IPS-20b (cell line): ENCODE measurements at regions not wholly inside any gene's neighbourhood (a gene's known extent, or its start where the extent isn't known, plus 50 kb on each side); places are given as distances from the start of the nearest gene placed in this dataset.
"Not testable (repeated sequence)": the region's sequence is repeated elsewhere in the genome, so short reads cannot be mapped to it uniquely, and the experiment has no call there.

Experiments used
- H3K27ac ChIP-seq: one replicate; pipeline ENCODE4 v1.5.1; 2013; ENCODE audit warnings: low read length
- H3K27me3 ChIP-seq: 2 replicates; pipeline ENCODE4 v1.6.1; 2013; ENCODE audit warnings: mild to moderate bottlenecking, low read length, inconsistent platforms; ENCODE audit not compliant: insufficient read depth
- H3K36me3 ChIP-seq: 2 replicates; pipeline ENCODE4 v1.6.1; 2013; ENCODE audit warnings: low read depth, mild to moderate bottlenecking, inconsistent platforms, low read length, moderate library complexity; ENCODE audit not compliant: insufficient read depth
- H3K4me1 ChIP-seq: 2 replicates; pipeline ENCODE4 v1.6.1; 2013; ENCODE audit warnings: mild to moderate bottlenecking, control low read depth, inconsistent platforms, low read length, moderate library complexity; ENCODE audit not compliant: insufficient read depth
- H3K4me3 ChIP-seq: 2 replicates; pipeline ENCODE4 v1.5.1; 2013; ENCODE audit warnings: mild to moderate bottlenecking, low read length, inconsistent platforms
- H3K9ac ChIP-seq: 2 replicates; pipeline ENCODE4 v1.6.1; 2013; ENCODE audit warnings: low read depth, mild to moderate bottlenecking, inconsistent platforms, low read length, moderate library complexity
- H3K9me3 ChIP-seq: 2 replicates; pipeline ENCODE4 v1.6.1; 2013; ENCODE audit warnings: mild to moderate bottlenecking, low read depth, low read length, inconsistent platforms; ENCODE audit not compliant: insufficient read depth

DNA sequence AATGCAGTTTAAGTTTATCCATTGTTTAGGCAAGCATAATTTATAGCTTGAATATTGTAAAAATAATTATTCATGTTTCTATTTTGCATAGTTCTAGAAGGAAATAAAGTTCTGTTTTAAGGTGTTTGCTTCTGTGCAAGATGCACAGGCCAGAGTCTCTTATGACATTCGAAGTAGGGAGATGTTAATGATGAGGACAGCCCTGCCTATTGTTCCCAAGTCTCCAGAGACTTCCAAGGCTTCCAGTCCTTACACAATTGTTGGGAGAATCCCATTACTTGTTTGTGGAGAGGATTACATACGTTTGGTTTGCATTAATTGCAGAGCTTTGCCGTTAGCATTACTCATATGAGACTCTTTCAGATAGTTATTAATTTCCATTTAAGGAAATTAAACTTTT lies 96.2 kb upstream of the ANK2 start:
- no peak overlapping the region for H3K9ac ChIP-seq
- H3K27me3 ChIP-seq = no peaks in the 10 kb centered on the region
- H3K9me3 ChIP-seq = no peaks in the 10 kb centered on the region
- peaks cover 5% of the 10 kb centered on the region; the same call in 1 of the 2 replicates for H3K4me1 ChIP-seq
- no peak overlapping the region for H3K4me3 ChIP-seq
- H3K27ac ChIP-seq = no peak overlapping the region
- H3K36me3 ChIP-seq = no peaks in the 10 kb centered on the region

- H3K9ac ChIP-seq = no peak overlapping the region
- H3K9me3 ChIP-seq = no peaks in the 10 kb centered on the region
- H3K36me3 ChIP-seq = no peaks in the 10 kb centered on the region
- H3K27me3 ChIP-seq = no peaks in the 10 kb centered on the region
- peaks cover 5% of the 10 kb centered on the region; the same call in 1 of the 2 replicates for H3K4me1 ChIP-seq
- H3K27ac ChIP-seq = no peak overlapping the region
- no peak overlapping the region for H3K4me3 ChIP-seq
Observed at GRCh38 chr4:112954286-112954685, 95.2 kb upstream of the ANK2 start.

- H3K36me3 ChIP-seq = no peaks in the 10 kb centered on the region
- peaks cover 5% of the 10 kb centered on the region; the same call in 1 of the 2 replicates for H3K4me1 ChIP-seq
- H3K9ac ChIP-seq = no peak overlapping the region
- H3K9me3 ChIP-seq = no peaks in the 10 kb centered on the region
- H3K27ac ChIP-seq = no peak overlapping the region
- no peak overlapping the region for H3K4me3 ChIP-seq
- no peaks in the 10 kb centered on the region for H3K27me3 ChIP-seq
Observed at GRCh38 chr4:112956484-112956896, 93.0 kb upstream of the ANK2 start.

- H3K4me1 ChIP-seq, H3K36me3 ChIP-seq, H3K9ac ChIP-seq, H3K27me3 ChIP-seq, H3K9me3 ChIP-seq, H3K4me3 ChIP-seq, H3K27ac ChIP-seq: not testable (repeated sequence)
Observed at GRCh38 chr4:112957764-112958163, 91.7 kb upstream of the ANK2 start.

DNA sequence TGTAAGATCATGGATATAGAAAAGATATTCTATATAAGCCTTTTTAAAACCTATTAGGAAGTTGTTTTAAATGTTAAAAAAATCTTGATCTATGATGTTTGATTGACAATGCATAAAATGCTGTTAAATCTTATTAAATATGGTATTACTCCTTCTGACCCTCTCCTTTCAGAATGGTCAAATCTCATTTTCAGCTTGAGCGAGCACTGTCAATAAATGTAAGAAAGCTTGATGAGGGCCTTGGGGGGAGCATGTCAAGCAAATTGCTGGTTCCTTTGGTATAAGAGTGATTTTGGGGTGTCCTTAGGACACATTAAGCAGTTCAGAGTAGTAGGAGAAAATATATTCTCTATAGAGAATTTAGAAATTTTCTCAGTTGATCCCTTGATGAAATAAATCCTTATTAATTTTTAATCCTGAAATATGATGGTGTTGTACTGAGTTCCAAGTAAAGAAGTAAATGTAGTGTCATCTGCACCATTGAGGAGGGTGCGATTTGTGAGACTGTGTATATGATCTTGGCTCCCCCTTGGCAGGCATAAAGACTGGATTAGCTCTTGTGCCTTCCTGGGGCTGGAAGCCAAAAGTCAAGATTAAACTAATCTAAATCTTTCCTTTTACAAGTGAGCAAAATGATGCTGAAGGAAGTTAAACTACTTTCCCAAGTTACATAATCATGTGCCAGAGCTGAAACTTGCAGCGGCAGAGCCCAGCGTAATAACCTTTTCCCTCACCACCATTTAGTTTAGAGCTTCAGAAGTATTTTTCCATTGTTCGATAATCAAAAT lies 82.6 kb upstream of the ANK2 start:
- Histone ChIP-seq H3K9me3 (no peaks in the 10 kb centered on the region), H3K9ac (no peak overlapping the region), H3K27ac (no peak overlapping the region), H3K4me3 (no peak overlapping the region), H3K27me3 (no peaks in the 10 kb centered on the region), H3K4me1 (no peaks in the 10 kb centered on the region), H3K36me3 (no peaks in the 10 kb centered on the region)

- Histone ChIP-seq H3K36me3 (no peaks in the 10 kb centered on the region), H3K4me1 (0 out of 2 replicates have a peak, but pooled peaks cover under 1% of the 10 kb centered on the region), H3K4me3 (no peak overlapping the region), H3K27me3 (no peaks in the 10 kb centered on the region), H3K9ac (no peak overlapping the region), H3K9me3 (no peaks in the 10 kb centered on the region), H3K27ac (no peak overlapping the region)
Observed at GRCh38 chr4:112968451-112969159, 80.8 kb upstream of the ANK2 start.

GRCh38 chr4:112970903-112971302 lies 78.5 kb upstream of the ANK2 start:
- Histone ChIP-seq H3K4me1 (peaks cover 8% of the 10 kb centered on the region; the same call in 1 of the 2 replicates), H3K27me3 (no peaks in the 10 kb centered on the region), H3K27ac (no peak overlapping the region), H3K9me3 (no peaks in the 10 kb centered on the region), H3K4me3 (no peak overlapping the region), H3K36me3 (no peaks in the 10 kb centered on the region), H3K9ac (no peak overlapping the region)

- Histone ChIP-seq H3K4me1 (peaks cover 8% of the 10 kb centered on the region; the same call in 1 of the 2 replicates), H3K9me3 (no peaks in the 10 kb centered on the region), H3K4me3 (no peak overlapping the region), H3K27me3 (no peaks in the 10 kb centered on the region), H3K27ac (no peak overlapping the region), H3K9ac (no peak overlapping the region), H3K36me3 (no peaks in the 10 kb centered on the region)
Observed at GRCh38 chr4:112973750-112974251, 75.7 kb upstream of the ANK2 start.

- H3K4me1 ChIP-seq = peaks cover 8% of the 10 kb centered on the region; the same call in 1 of the 2 replicates
- H3K27ac ChIP-seq = no peak overlapping the region
- H3K9ac ChIP-seq = no peak overlapping the region
- no peak overlapping the region for H3K4me3 ChIP-seq
- H3K27me3 ChIP-seq = no peaks in the 10 kb centered on the region
- H3K9me3 ChIP-seq = peaks cover 4% of the 10 kb centered on the region; the same call in 1 of the 2 replicates
- no peaks in the 10 kb centered on the region for H3K36me3 ChIP-seq
Observed at GRCh38 chr4:112975567-112976355, 73.7 kb upstream of the ANK2 start.

DNA sequence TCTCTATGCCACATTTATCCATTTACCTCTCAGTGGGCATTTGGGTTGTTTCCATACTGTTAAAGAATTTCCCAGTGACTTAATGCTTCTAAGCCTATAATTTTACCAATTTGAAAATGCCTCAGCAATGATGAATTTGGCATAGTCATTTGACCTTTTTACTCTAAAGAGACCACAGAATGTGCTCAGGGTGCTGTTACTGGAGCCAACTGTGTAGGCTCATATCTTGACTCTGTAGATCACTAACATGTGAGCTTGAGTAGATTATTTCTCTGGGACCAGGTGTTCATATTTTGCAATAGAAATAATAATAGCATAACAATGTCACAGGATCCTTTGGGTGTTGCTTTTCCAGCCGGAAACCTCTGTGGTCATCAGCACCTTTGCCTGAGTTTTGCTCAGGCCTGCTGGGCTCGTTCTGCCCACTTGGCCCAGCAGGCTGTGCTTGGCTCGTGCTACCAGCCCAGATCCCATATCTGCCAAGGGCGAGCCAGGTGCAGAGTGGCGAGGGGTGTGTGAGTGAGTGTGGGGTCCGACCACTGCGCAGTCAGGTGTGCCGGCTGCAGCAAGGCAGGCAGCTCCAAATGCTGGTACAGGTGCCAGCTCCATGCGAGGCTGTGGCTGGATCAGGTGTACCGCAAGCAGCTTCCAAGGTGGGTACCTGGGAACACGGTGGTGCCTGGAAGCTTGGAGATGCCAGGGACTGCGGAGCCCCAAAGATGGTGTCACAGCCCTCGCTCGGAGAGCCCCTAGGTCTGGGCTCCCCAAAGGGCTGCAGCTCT lies 70.6 kb upstream of the ANK2 start:
- peaks cover 4% of the 10 kb centered on the region; the same call in 1 of the 2 replicates for H3K4me1 ChIP-seq
- H3K4me3 ChIP-seq = no peak overlapping the region
- no peaks in the 10 kb centered on the region for H3K27me3 ChIP-seq
- peaks cover 4% of the 10 kb centered on the region; the same call in 1 of the 2 replicates for H3K9me3 ChIP-seq
- H3K9ac ChIP-seq = no peak overlapping the region
- H3K27ac ChIP-seq = no peak overlapping the region
- no peaks in the 10 kb centered on the region for H3K36me3 ChIP-seq
